GM19328 (cell line): ENCODE measurements at regions not wholly inside any gene's neighbourhood (a gene's known extent, or its start where the extent isn't known, plus 50 kb on each side); places are given as distances from the start of the nearest gene placed in this dataset.

ENCODE experiments used
- ATAC-seq: cut with Tn5 transposase; IDR thresholded peaks from one replicate; pipeline ENCODE4 v1.9.1; 2021; ENCODE audit warnings: mild to moderate bottlenecking, moderate library complexity; ENCODE audit not compliant: unreplicated experiment

GRCh38 chr11:123305601-123306375 lies 110.7 kb upstream of the CLMP start:
- ATAC-seq: no peak

DNA sequence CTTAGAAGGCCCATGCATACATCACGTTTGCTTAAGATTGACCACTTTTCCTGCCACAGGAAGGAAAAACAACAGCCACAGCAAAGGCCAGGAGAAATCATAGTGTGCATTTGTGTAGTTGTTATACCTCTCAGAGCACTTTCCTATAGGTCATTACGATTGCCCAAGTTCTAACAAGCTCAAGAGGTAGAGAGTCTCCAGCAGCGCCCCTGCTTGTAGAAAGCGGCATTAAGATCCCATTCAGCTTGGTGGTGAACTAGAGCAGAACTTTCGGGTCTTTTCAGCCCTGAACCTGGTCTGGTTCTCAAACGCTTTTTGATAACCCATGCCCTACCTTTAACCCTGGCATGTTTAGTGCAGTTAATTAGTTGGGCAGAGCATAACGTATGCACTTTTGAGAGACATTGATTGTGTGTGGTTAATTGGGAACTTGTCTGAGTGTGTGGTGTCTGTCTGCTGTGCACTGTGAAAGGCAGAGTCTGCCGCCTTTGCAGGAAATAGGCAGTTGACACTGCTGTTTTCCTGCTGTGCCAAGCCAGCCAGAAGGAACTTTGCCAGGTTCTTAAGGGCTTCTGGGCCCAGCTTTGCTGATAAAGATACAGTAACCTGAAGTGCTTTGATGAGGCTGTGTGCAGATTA lies 109.9 kb upstream of the CLMP start:
- no peak for ATAC-seq

- ATAC-seq: no peak
These were observed 108.9 kb upstream of the CLMP start for GRCh38 chr11:123303924-123304323.

- ATAC-seq: no peak
These were observed 107.7 kb upstream of the CLMP start for GRCh38 chr11:123302751-123303195.

DNA sequence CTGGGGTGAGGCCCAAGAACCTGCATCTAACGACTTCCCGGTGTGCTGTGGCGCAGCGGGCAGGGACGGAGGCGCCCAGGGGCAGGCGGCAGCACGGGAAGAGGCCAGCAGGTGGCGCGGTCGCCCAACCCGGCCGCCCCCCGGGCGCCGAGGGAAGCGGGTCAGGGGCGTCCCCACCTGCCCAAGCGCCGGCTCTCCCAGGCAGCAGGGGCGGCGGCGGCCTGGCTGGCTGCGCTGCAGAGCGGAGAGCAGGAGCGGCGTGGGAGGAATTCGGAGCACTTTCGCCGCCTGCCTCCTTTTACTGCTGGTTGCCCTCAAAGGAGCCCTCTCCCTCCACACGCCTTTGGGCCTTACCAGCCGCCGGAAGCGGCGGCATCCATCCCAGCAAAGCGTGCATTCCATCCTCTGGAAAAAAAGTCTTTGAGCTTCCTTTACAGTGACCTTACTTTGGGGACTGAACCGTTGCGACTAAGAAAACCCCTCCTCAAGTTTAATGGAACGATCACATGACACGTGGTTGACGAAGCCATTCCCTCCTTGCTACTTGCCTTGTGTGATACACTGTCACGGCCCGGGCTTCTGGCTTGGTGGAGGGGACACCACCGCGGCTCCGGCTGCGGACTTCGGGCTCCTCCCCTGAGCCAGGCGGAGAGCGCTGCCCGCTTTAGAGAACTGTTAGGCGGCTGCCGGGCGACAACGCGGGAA lies 106.8 kb upstream of the CLMP start:
- no peak for ATAC-seq

DNA sequence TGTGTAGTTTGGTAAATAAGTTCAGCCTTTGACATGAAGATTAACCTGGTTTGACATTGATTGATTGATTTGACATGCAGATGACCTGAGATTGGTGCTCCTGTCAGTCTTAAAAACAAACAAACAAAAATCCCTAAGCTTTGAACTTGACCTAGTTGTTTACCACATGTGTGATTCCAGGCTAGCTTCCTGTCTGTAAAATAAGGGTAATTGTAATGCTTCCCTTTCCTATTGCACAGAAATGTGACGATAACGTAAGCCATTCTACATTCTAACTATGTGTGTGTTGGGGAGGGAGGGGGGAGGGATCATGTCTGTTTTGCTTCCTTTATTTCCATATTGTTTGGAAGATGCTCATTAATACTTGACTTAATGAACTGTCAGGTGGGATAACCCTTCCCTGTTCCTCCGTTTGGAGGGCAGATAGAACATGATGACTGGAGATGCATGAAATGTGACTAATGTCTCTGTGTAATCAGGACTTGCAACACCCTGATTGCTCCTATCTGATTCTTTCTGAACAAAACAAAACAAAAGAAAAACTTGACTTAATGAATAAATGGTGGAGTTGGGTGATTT lies 106.1 kb upstream of the CLMP start:
- no peak for ATAC-seq

DNA sequence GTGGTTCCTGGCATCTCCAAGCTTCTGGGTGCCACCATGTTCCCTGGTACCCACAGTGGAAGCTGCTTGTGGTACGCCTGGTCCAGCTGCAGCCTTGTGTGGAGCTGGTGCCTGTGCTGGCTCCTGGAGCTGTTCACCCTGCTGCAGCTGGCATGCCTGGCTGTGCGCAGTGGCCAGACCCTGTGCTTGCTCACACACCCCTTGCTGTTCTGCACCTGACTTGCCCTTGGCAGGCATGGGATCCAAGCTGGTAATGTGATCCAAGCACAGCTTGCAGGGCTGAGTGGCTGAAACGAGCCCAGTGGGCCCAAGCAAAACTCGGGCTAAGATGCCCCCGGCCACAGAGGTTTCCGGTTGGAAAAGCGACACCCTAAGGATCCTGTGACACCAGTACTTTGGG lies 104.7 kb upstream of the CLMP start:
- ATAC-seq: no peak

DNA sequence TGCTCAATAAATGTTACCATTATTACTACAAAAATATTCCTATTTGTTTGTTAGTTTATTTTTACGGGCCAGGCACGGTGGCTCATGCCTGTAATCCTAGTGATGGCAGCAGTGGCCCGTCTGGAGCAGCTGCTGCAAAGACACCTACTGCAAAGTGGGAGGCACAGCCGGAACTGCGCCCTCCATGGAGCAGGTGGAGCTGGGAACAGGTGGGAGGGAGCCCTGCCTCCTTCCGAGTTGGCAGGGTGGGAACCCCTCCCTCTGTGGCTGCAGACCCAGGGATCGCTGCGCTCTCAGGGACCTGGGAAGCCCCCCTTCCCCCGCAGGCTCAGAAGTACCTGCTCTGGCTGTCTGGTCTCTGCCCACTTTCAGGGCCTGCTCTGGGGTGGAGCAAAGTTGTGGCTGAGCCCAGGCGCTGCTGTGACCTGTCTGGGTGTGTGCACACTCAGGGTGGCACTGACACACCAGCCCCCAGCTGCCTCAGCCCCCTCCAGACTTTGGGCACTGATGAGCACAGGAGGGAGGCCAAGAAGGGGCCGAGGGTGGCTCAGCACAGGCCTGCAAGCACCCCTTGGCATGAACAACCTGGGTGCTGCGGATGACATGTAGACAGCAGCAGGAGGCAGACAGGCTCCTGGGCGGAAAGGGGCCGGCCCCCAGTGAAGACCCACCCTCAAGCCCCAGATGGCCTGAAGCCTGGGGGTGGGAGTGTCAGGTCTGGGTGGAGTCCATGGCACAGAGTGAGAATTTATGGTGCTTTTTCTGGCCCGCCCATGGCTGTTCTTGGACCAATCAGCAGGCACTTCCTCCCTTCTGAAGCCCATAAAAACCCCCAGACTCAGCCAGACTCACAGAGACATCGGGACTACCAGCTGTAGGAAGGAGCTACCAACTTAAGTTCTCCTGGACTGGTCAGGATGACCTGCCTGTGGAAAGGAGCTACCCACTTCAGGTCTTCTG lies 103.7 kb upstream of the CLMP start:
- ATAC-seq: no peak

DNA sequence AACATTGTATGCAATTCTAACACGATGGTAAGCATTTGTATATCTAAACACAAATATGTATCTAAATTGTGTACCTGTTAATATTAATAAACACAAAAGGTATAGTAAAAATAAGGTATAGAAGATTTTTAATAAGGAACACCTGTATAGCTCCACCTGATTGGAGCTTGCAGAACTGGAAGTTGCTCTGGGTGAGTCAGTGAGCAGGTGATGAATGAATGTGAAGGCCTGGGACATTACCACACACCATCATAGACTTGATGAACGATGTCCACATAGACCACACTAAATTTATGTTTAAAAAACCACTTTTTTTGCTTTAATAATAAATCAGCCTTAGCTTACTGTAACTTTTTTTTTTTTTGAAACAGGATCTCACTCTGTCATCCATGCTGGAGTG lies 97.6 kb upstream of the CLMP start:
- no peak for ATAC-seq

DNA sequence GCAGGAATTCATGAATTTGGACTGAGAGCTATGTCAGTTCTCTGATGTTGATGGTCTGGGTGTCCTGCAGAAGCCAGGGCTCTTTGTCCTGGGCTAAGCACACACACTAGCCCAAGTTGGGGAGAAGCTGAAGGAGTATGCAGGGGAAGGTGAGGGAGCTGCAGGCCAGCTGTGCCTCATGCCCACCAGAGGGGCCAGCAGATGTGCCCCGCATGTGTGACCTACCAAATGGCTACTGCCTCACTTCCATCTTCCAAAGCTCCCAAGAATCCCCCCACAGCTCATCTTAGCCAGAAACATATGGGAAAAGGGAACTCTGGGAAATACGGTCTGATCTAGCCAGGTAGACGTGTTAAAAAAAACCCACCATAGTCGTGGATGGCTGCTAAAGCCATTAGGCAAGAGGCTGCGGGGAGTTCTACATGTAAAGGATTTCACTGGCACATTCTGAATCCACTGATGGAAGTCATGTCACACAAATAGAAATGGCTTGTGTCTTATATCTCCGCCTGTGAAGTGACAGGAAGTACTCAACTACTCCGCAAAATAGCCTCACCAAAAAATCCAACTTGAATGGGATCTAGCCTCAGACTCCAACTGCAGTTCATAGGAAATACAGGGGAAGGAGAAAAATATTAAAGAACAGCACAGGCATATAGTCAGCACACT lies 96.3 kb upstream of the CLMP start:
- ATAC-seq: no peak

DNA sequence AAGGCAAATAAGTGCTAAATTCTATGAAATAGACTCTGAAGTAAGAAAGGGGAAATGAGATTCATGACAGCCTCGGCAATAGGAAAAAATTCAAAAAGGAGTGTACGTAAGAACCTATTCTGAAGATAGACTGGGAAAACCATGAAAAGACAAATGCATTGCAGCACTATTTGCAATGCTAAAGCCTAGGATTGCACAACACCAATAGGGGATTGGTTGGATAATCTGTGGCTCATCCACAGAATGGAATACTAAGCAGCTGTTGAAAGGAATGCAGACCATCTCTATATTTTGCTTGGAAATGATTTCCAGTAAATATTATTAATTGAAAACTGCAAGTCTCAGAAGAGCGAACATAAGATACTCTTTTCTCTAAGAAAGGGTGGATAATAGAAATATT lies 91.7 kb upstream of the CLMP start:
- ATAC-seq: no peak

GRCh38 chr11:123286255-123286654 lies 91.2 kb upstream of the CLMP start:
- no peak for ATAC-seq

- no peak for ATAC-seq
These were observed 89.4 kb upstream of the CLMP start for GRCh38 chr11:123284454-123284853.

DNA sequence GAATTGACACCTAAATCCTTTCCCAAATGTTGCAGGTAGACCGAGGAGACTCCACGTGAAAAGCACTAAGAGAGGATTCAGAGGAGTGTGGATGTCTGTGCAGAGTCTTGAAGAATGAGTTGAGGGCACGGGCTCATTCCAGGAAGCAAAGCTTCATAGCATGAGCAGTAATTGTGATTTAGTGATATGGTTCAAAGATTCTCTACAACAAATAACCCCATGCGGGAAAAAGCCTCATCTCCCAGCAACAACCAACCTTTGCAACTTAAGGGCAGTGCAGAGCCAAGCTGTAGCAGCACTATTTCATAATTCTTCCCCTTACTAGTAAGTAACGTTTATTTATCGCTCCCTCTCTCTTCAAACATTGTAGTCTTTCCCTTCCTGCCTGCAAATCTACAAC lies 87.5 kb upstream of the CLMP start:
- no peak for ATAC-seq

- ATAC-seq: no peak
These were observed 78.6 kb upstream of the CLMP start for GRCh38 chr11:123273616-123274015.

GRCh38 chr11:123272565-123272964 lies 77.5 kb upstream of the CLMP start:
- ATAC-seq: no peak

DNA sequence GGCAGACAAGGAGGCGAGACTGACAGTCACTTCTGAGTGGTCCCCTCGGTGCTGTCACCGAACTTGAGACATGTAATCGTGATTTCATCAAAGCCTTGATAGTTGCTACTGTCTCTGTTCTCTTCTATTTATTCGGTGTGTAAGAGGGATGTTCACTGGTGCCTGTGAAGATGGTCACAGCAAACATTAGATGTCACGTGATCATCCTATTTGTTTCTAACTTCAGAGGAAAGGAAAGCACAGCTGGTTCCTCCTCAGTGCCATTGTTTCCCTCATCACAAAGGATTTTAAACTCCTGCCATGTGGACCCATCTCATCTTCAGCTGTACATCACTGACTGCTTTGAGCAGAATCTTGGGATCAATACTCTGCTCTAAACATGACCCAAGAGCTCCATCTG lies 73.1 kb upstream of the CLMP start:
- no peak for ATAC-seq

- ATAC-seq: no peak
These were observed 70.9 kb upstream of the CLMP start for GRCh38 chr11:123265951-123266350.

- ATAC-seq: no peak
These were observed 69.4 kb upstream of the CLMP start for GRCh38 chr11:123264431-123264780.
